A549 (cell line): ENCODE measurements at regions not wholly inside any gene's neighbourhood (a gene's known extent, or its start where the extent isn't known, plus 50 kb on each side); places are given as distances from the start of the nearest gene placed in this dataset.

Experiments
- ATAC-seq, 2 experiments: fragments of 200-7000 bp in 1 of 2; fragments of >200 bp in 1 of 2; cut with Nextera tagmentation in 1 of 2; cut with Tn5 transposase in 1 of 2; 3 replicates each; pipeline versions ENCODE4 v1.8.0 to v1.9.1; 2018 to 2020; ENCODE audit warnings: mild to moderate bottlenecking in 1 of 2, moderate library complexity in 1 of 2
- CTCF ChIA-PET: fragments of 300-600 bp; sonication (Branson Sonifier 250); formaldehyde crosslinking; extraction: SDS; loops from one replicate; lab custom pipeline; 2021; ENCODE audit warnings: antibody characterized with exemption, inconsistent platforms; lab: Yijun Ruan, JAX
- POLR2A ChIA-PET: fragments of 350-600 bp; formaldehyde crosslinking; extraction: SDS; loops from one replicate; lab custom pipeline; 2021; ENCODE audit warnings: antibody characterized with exemption, inconsistent platforms; lab: Yijun Ruan, JAX
- DNase-seq, 2 experiments: peaks; one replicate each; pipeline versions ENCODE4 v3.0.0 to v3.0.0-alpha.2; 2011 to 2016; ENCODE audit warnings: low read depth in 1 of 2, low spot score in 1 of 2
- FAIRE-seq: peaks from 2 replicates; lab custom pipeline; 2011; peaks lifted over from hg19 to GRCh38; lab: Jason Lieb, UNC
- H3K27ac ChIP-seq, 2 experiments: fragments of >200 bp; sonication (Bioruptor Twin); formaldehyde crosslinking; 3 replicates each; pipeline ENCODE4 v1.5.1; 2016 to 2017
- H3K4me1 ChIP-seq: fragments of >200 bp; sonication (Bioruptor Twin); formaldehyde crosslinking; 3 replicates; pipeline ENCODE4 v1.6.1; 2016
- H3K4me2 ChIP-seq: fragments of >200 bp; sonication (Bioruptor Twin); formaldehyde crosslinking; 3 replicates; pipeline ENCODE4 v1.6.1; 2016
- H3K4me3 ChIP-seq: fragments of >200 bp; sonication (Bioruptor Twin); formaldehyde crosslinking; 3 replicates; pipeline ENCODE4 v1.5.1; 2016
- H3K9me3 ChIP-seq: fragments of >200 bp; sonication (Bioruptor Twin); formaldehyde crosslinking; 3 replicates; pipeline ENCODE4 v1.6.1; 2016
- ATOH8 ChIP-seq: fragments of 250-450 bp; sonication (Bioruptor Pico); IDR thresholded peaks from 2 replicates; pipeline ENCODE4 v1.5.0; 2020; ENCODE audit warnings: low read depth, mild to moderate bottlenecking, moderate library complexity
- BCL3 ChIP-seq: fragments of >200 bp; sonication (Bioruptor Twin); formaldehyde crosslinking; IDR thresholded peaks from 3 replicates; pipeline ENCODE4 v1.6.1; 2016
- BHLHE40 ChIP-seq: IDR thresholded peaks from 2 replicates; pipeline ENCODE4 v1.6.1; 2012; ENCODE audit warnings: low read depth, low read length, inconsistent platforms
- CHD4 ChIP-seq: fragments of 200-600 bp; sonication (generic); IDR thresholded peaks from 2 replicates; pipeline ENCODE4 v1.6.1; 2016; ENCODE audit warnings: antibody characterized with exemption, mild to moderate bottlenecking, borderline replicate concordance
- EHF ChIP-seq: fragments of 250-450 bp; sonication (Bioruptor Pico); IDR thresholded peaks from 2 replicates; pipeline ENCODE4 v1.5.0; 2020; ENCODE audit warnings: mild to moderate bottlenecking
- EHMT2 ChIP-seq: fragments of 200-600 bp; sonication (generic); IDR thresholded peaks from 2 replicates; pipeline ENCODE4 v1.6.1; 2016; ENCODE audit warnings: antibody characterized with exemption, low read depth, mild to moderate bottlenecking, moderate library complexity
- ELK1 ChIP-seq: fragments of 150-350 bp; IDR thresholded peaks from 2 replicates; pipeline ENCODE4 v1.6.1; 2014; ENCODE audit warnings: low read depth, mild to moderate bottlenecking, low read length
- FOSB ChIP-seq: fragments of 250-450 bp; sonication (Bioruptor Pico); IDR thresholded peaks from 2 replicates; pipeline ENCODE4 v1.5.0; 2020; ENCODE audit warnings: mild to moderate bottlenecking, moderate library complexity
- FOSL2 ChIP-seq, 2 experiments: fragments of 450-650 bp in 1 of 2; fragments of >200 bp in 1 of 2; sonication (Bioruptor Twin) in 1 of 2; formaldehyde crosslinking; IDR thresholded peaks; 2 replicates each; pipeline versions ENCODE4 v1.5.0 to v1.6.1; 2016 to 2020; ENCODE audit warnings: mild to moderate bottlenecking in 1 of 2, moderate library complexity in 1 of 2
- HEYL ChIP-seq: fragments of 250-450 bp; sonication (Bioruptor Pico); IDR thresholded peaks from 2 replicates; pipeline ENCODE4 v1.8.0; 2021; ENCODE audit warnings: mild to moderate bottlenecking, moderate library complexity
- HOXA7 ChIP-seq: fragments of 250-450 bp; sonication (Bioruptor Pico); IDR thresholded peaks from 2 replicates; pipeline ENCODE4 v1.5.0; 2020; ENCODE audit warnings: mild to moderate bottlenecking, moderate library complexity
- HOXB13 ChIP-seq: fragments of 250-450 bp; sonication (Bioruptor Pico); IDR thresholded peaks from 2 replicates; pipeline ENCODE4 v1.5.0; 2020; ENCODE audit warnings: low read depth, mild to moderate bottlenecking, moderate library complexity
- HOXB5 ChIP-seq: fragments of 250-450 bp; sonication (Bioruptor Pico); IDR thresholded peaks from 2 replicates; pipeline ENCODE4 v1.5.0; 2020; ENCODE audit warnings: mild to moderate bottlenecking, moderate library complexity
- JUNB ChIP-seq: fragments of >200 bp; sonication (Bioruptor Twin); formaldehyde crosslinking; IDR thresholded peaks from 2 replicates; pipeline ENCODE4 v1.6.1; 2016
- MAZ ChIP-seq: fragments of 150-350 bp; IDR thresholded peaks from 2 replicates; pipeline ENCODE4 v1.6.1; 2014; ENCODE audit warnings: antibody characterized with exemption, low read depth, low read length, borderline replicate concordance
- NFE2L2 ChIP-seq: fragments of 150-350 bp; conservative IDR thresholded peaks from 2 replicates; pipeline ENCODE4 v1.6.1; 2014; ENCODE audit warnings: low read length
- PHF8 ChIP-seq: fragments of 200-600 bp; sonication (generic); IDR thresholded peaks from 2 replicates; pipeline ENCODE4 v1.6.1; 2016; ENCODE audit warnings: low read depth, mild to moderate bottlenecking, antibody characterized with exemption, moderate library complexity, borderline replicate concordance
- RNF2 ChIP-seq: fragments of 200-600 bp; sonication (generic); IDR thresholded peaks from 2 replicates; pipeline ENCODE4 v1.6.1; 2016; ENCODE audit warnings: low read depth, mild to moderate bottlenecking, antibody characterized with exemption, moderate library complexity, borderline replicate concordance
- SMC3 ChIP-seq: fragments of >200 bp; sonication (Bioruptor Twin); formaldehyde crosslinking; IDR thresholded peaks from 3 replicates; pipeline ENCODE4 v1.6.1; 2018; ENCODE audit warnings: inconsistent platforms
- SREBF2 ChIP-seq: fragments of 450-650 bp; IDR thresholded peaks from 2 replicates; pipeline ENCODE4 v1.6.1; 2014; ENCODE audit warnings: mild to moderate bottlenecking, moderate library complexity
- TFCP2L1 ChIP-seq: fragments of 250-450 bp; sonication (Bioruptor Pico); IDR thresholded peaks from 2 replicates; pipeline ENCODE4 v1.5.0; 2021; ENCODE audit warnings: mild to moderate bottlenecking
- ZFP36 ChIP-seq: fragments of 450-650 bp; IDR thresholded peaks from 2 replicates; pipeline ENCODE4 v1.6.1; 2014; ENCODE audit warnings: borderline replicate concordance; ENCODE audit not compliant: partially characterized antibody
- ZNF302 ChIP-seq: fragments of 250-450 bp; sonication (Bioruptor Pico); IDR thresholded peaks from 2 replicates; pipeline ENCODE4 v1.9.0; 2021; ENCODE audit warnings: inconsistent platforms, mild to moderate bottlenecking, moderate library complexity
- ZSCAN20 ChIP-seq: fragments of 250-450 bp; sonication (Bioruptor Pico); IDR thresholded peaks from 2 replicates; pipeline ENCODE4 v1.8.0; 2022; ENCODE audit warnings: mild to moderate bottlenecking, moderate library complexity
- WGBS: methylation state at CpG from one replicate; pipeline ENCODE4 v1.1.6; 2017; ENCODE audit errors: missing lambda C conversion rate; 5-methylcytosine and 5-hydroxymethylcytosine counted together
- TF ChIP-seq, protein P1 (sequence below): IDR thresholded peaks from 2 replicates; pipeline ENCODE4 v1.6.1; 2012

DNA sequence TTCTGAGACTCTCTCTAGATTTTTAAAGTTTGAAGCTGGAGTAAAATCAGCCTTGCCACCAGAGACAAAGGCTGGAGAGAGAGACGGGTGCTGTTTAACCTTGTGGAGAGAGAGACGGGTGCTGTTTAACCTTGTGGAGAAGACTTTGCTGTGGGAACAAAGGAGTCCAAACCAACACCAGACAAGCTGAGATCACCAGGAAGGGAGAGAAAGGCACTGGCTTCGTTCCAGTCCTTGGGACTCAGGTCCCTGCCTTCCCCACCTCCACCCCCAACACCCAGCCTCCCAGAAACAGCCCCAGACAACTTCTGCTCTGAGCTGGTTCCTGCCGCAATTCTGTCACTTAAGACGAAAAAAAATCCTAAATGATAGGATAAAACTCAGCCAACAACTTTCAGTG lies 1389.3 kb downstream of the AACS start:
- Histone ChIP-seq H3K27ac (no peak overlapping the region), H3K4me2 (no peak overlapping the region), H3K4me3 (no peak overlapping the region), H3K4me1 (no peaks in the 10 kb centered on the region), H3K9me3 (no peaks in the 10 kb centered on the region)
- under 1% methylated on average over 5 of the region's 5 CpGs for WGBS
- no peak for ATAC-seq
- CTCF ChIA-PET: no interaction called here
- FAIRE-seq: no peak
- TF ChIP-seq ZFP36 (no peak), HOXB13 (no peak), FOSB (CRISPR knock-in tag) (no peak), MAZ (no peak), HOXB5 (CRISPR knock-in tag) (no peak), RNF2 (no peak)
- POLR2A ChIA-PET: no interaction called here
- DNase-seq: no peak

DNA sequence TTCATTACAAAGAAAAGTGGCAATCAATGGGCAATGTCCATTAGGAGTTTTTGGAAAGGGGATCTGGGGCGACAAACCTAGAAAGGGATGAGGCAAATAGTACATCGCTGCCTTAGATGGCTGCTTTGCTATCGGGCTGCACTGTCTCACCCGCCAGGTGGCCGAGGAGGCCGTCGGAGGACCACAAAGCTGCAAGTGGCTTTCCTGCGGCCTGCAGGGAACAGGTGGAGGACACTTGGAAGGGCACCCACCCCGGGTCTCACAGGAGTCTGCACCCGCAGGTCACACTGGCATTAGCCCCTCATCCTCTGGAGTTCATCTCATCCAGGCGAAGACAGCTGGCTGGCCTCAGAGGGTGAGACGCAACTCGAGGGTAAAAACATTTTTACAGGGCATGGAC lies 1392.5 kb downstream of the AACS start:
- no peak for DNase-seq
- no peaks in the 10 kb centered on the region for H3K4me1 ChIP-seq
- H3K4me3 ChIP-seq: no peak overlapping the region
- H3K27ac ChIP-seq: no peak overlapping the region
- H3K4me2 ChIP-seq: no peak overlapping the region
- ChIA-PET CTCF (no interaction called here), POLR2A (no interaction called here)
- 23% methylated on average over 13 of the region's 13 CpGs for WGBS
- TF ChIP-seq PHF8 (no peak), ZSCAN20 (CRISPR knock-in tag) (no peak), TFCP2L1 (CRISPR knock-in tag) (no peak), BHLHE40 (no peak), FOSL2 (IDR thresholded peaks at IDR 0.05) (no peak), FOSL2 (CRISPR knock-in tag; IDR thresholded peaks at IDR 0.05) (no peak), ZFP36 (no peak), EHMT2 (no peak), ZNF302 (CRISPR knock-in tag) (no peak), BCL3 (no peak), JUNB (no peak), HOXB13 (no peak), HOXB5 (CRISPR knock-in tag) (no peak), ELK1 (no peak), SREBF2 (no peak)
- TF ChIP-seq, protein P1, sequence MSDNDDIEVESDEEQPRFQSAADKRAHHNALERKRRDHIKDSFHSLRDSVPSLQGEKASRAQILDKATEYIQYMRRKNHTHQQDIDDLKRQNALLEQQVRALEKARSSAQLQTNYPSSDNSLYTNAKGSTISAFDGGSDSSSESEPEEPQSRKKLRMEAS: no peak
- no peak for ATAC-seq
- FAIRE-seq: no peak
- H3K9me3 ChIP-seq: no peaks in the 10 kb centered on the region

DNA sequence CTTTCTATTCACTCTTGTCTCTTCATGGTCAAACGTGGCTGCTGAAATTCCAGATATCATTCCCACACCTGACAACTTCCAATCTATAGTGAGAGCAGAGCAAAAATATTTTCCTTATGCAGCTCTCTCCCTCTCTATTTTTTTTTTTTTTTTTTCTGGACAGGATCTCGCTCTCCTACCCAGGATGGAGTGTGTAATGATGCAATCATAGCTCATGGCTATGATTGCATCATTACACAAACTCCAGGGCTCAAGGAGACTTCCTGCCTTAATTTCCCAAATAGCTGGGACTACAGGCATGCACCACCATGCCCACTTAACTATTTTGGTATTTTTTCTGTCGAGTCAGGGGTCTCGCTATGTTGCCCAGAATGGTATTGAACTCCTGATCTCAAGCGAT lies 1398.9 kb downstream of the AACS start:
- FAIRE-seq: no peak
- POLR2A ChIA-PET: no interaction called here
- no peaks in the 10 kb centered on the region for H3K4me1 ChIP-seq
- H3K4me2 ChIP-seq: no peak overlapping the region
- no peaks in the 10 kb centered on the region; the same call in 2 of the 3 replicates for H3K9me3 ChIP-seq
- CTCF ChIA-PET: no interaction called here
- no peak for DNase-seq
- no peak overlapping the region for H3K27ac ChIP-seq
- H3K4me3 ChIP-seq: no peak overlapping the region
- ATAC-seq: no peak
- TF ChIP-seq ZNF302 (CRISPR knock-in tag) (no peak), EHF (CRISPR knock-in tag) (no peak), FOSL2 (IDR thresholded peaks at IDR 0.05) (no peak), FOSL2 (CRISPR knock-in tag; IDR thresholded peaks at IDR 0.05) (no peak)
- 17% methylated on average over 5 of the region's 5 CpGs for WGBS

- Histone ChIP-seq H3K4me1 (no peaks in the 10 kb centered on the region), H3K9me3 (0 out of 3 replicates have a peak, but pooled peaks cover 2% of the 10 kb centered on the region), H3K27ac (no peak overlapping the region), H3K4me2 (no peak overlapping the region), H3K4me3 (no peak overlapping the region)
- ChIA-PET POLR2A (no interaction called here), CTCF (no interaction called here)
- ATAC-seq: no peak
- no peak for FAIRE-seq
- TF ChIP-seq NFE2L2 (no peak), ZFP36 (no peak), ATOH8 (no peak), CHD4 (no peak), HOXB5 (CRISPR knock-in tag) (no peak), HOXA7 (CRISPR knock-in tag) (no peak), EHF (CRISPR knock-in tag) (no peak), HEYL (CRISPR knock-in tag) (no peak), SMC3 (no peak), PHF8 (no peak)
- DNase-seq: no peak
- 4% methylated on average over 2 of the region's 2 CpGs for WGBS
Measured at GRCh38 chr12:126469211-126469610, 1404.0 kb downstream of the AACS start.
